ENCODE measurements at regions not wholly inside any gene's neighbourhood (a gene's known extent, or its start where the extent isn't known, plus 50 kb on each side); places are given as distances from the start of the nearest gene placed in this dataset.

- TF ChIP-seq POLR2AphosphoS5 (IDR thresholded peaks at IDR 0.05; ENCODE audit: low read depth, low read length): no peak
- no peak for TF ChIP-seq SIN3A (IDR thresholded peaks at IDR 0.05; ENCODE audit: borderline replicate concordance, insufficient read depth, low read length)
- TF ChIP-seq FOXP2 (optimal IDR thresholded peaks at IDR 0.05; ENCODE audit: borderline replicate concordance, extremely low read depth, extremely low read length, insufficient read depth): no peak
- no peak for TF ChIP-seq REST (IDR thresholded peaks at IDR 0.05; ENCODE audit: insufficient read depth in 1 of 2, low read depth in 2 of 2, low read length in 2 of 2)
- TF ChIP-seq TAF1 (IDR thresholded peaks at IDR 0.05; ENCODE audit: borderline replicate concordance, insufficient read depth, low read length): no peak
These were observed 386.3 kb upstream of the CHAC2 start for GRCh38 chr2:53381271-53381670.

GRCh38 chr2:53379547-53379946, 388.1 kb upstream of the CHAC2 start:
- no peak for TF ChIP-seq POLR2AphosphoS5 (IDR thresholded peaks at IDR 0.05; ENCODE audit: low read depth, low read length)
- no peak for TF ChIP-seq REST (IDR thresholded peaks at IDR 0.05; ENCODE audit: insufficient read depth in 1 of 2, low read depth in 2 of 2, low read length in 2 of 2)
- TF ChIP-seq TAF1 (IDR thresholded peaks at IDR 0.05; ENCODE audit: borderline replicate concordance, insufficient read depth, low read length): no peak
- no peak for TF ChIP-seq SIN3A (IDR thresholded peaks at IDR 0.05; ENCODE audit: borderline replicate concordance, insufficient read depth, low read length)
- no peak for TF ChIP-seq FOXP2 (optimal IDR thresholded peaks at IDR 0.05; ENCODE audit: borderline replicate concordance, extremely low read depth, extremely low read length, insufficient read depth)

- TF ChIP-seq REST (IDR thresholded peaks at IDR 0.05; ENCODE audit: insufficient read depth in 1 of 2, low read depth in 2 of 2, low read length in 2 of 2) (no peak), POLR2AphosphoS5 (IDR thresholded peaks at IDR 0.05; ENCODE audit: low read depth, low read length) (no peak), TAF1 (IDR thresholded peaks at IDR 0.05; ENCODE audit: borderline replicate concordance, insufficient read depth, low read length) (no peak), SIN3A (IDR thresholded peaks at IDR 0.05; ENCODE audit: borderline replicate concordance, insufficient read depth, low read length) (no peak), FOXP2 (optimal IDR thresholded peaks at IDR 0.05; ENCODE audit: borderline replicate concordance, extremely low read depth, extremely low read length, insufficient read depth) (no peak)
These were observed 388.8 kb upstream of the CHAC2 start for GRCh38 chr2:53378791-53379190.

- TF ChIP-seq TAF1 (IDR thresholded peaks at IDR 0.05; ENCODE audit: borderline replicate concordance, insufficient read depth, low read length) (no peak), SIN3A (IDR thresholded peaks at IDR 0.05; ENCODE audit: borderline replicate concordance, insufficient read depth, low read length) (no peak), FOXP2 (optimal IDR thresholded peaks at IDR 0.05; ENCODE audit: borderline replicate concordance, extremely low read depth, extremely low read length, insufficient read depth) (no peak), REST (IDR thresholded peaks at IDR 0.05; ENCODE audit: insufficient read depth in 1 of 2, low read depth in 2 of 2, low read length in 2 of 2) (no peak), POLR2AphosphoS5 (IDR thresholded peaks at IDR 0.05; ENCODE audit: low read depth, low read length) (no peak)
These were observed 394.5 kb upstream of the CHAC2 start for GRCh38 chr2:53373126-53373525.

GRCh38 chr2:53366543-53366942, 401.1 kb upstream of the CHAC2 start:
- no peak for TF ChIP-seq FOXP2 (optimal IDR thresholded peaks at IDR 0.05; ENCODE audit: borderline replicate concordance, extremely low read depth, extremely low read length, insufficient read depth)
- no peak for TF ChIP-seq REST (IDR thresholded peaks at IDR 0.05; ENCODE audit: insufficient read depth in 1 of 2, low read depth in 2 of 2, low read length in 2 of 2)
- no peak for TF ChIP-seq TAF1 (IDR thresholded peaks at IDR 0.05; ENCODE audit: borderline replicate concordance, insufficient read depth, low read length)
- TF ChIP-seq SIN3A (IDR thresholded peaks at IDR 0.05; ENCODE audit: borderline replicate concordance, insufficient read depth, low read length): no peak
- TF ChIP-seq POLR2AphosphoS5 (IDR thresholded peaks at IDR 0.05; ENCODE audit: low read depth, low read length): no peak

Data from PFSK-1 (cell line).